Type B pancreatic cell (in vitro differentiated cells): ENCODE measurements at regions not wholly inside any gene's neighbourhood (a gene's known extent, or its start where the extent isn't known, plus 50 kb on each side); places are given as distances from the start of the nearest gene placed in this dataset.

Source experiments
- DNase-seq: peaks from one replicate; pipeline ENCODE4 v3.0.0; 2021; ENCODE audit warnings: mixed read lengths; ENCODE audit not compliant: unreplicated experiment; ENCODE audit errors: extremely low spot score
- H3K27ac Mint-ChIP-seq: 2 replicates; pipeline ENCODE4 v1.8.0; 2021; ENCODE audit warnings: mild to moderate bottlenecking, mixed read lengths
- H3K27me3 Mint-ChIP-seq: 2 replicates; pipeline ENCODE4 v1.8.0; 2021; ENCODE audit warnings: mixed read lengths
- H3K36me3 Mint-ChIP-seq: 2 replicates; pipeline ENCODE4 v1.8.0; 2021; ENCODE audit warnings: mixed read lengths
- H3K4me1 Mint-ChIP-seq: one replicate; pipeline ENCODE4 v1.8.0; 2021; ENCODE audit warnings: mixed read lengths; ENCODE audit not compliant: unreplicated experiment
- H3K4me3 Mint-ChIP-seq: 2 replicates; pipeline ENCODE4 v1.8.0; 2021; ENCODE audit warnings: mild to moderate bottlenecking, mixed read lengths
- H3K9me3 Mint-ChIP-seq: 2 replicates; pipeline ENCODE4 v1.8.0; 2021; ENCODE audit warnings: mixed read lengths
- CTCF ChIP-seq: fragments of 200-600 bp; sonication (generic); conservative IDR thresholded peaks from 2 replicates; pipeline ENCODE4 v1.5.0; 2021; ENCODE audit warnings: antibody characterized with exemption, mild to moderate bottlenecking

GRCh38 chr12:70101064-70101463 lies 142.2 kb upstream of the CNOT2 start:
- no peaks in the 10 kb centered on the region for H3K27me3 Mint-ChIP-seq
- H3K36me3 Mint-ChIP-seq, result no peaks in the 10 kb centered on the region
- TF ChIP-seq CTCF, result no peak
- H3K4me1 Mint-ChIP-seq, result peaks cover 9% of the 10 kb centered on the region
- no peaks in the 10 kb centered on the region for H3K9me3 Mint-ChIP-seq
- no peak overlapping the region for H3K27ac Mint-ChIP-seq
- no peak for DNase-seq
- no peak overlapping the region for H3K4me3 Mint-ChIP-seq

GRCh38 chr12:70106347-70106746 lies 136.9 kb upstream of the CNOT2 start:
- Mint-ChIP-seq H3K4me3 (no peak overlapping the region), H3K9me3 (peaks cover 4% of the 10 kb centered on the region), H3K27me3 (no peaks in the 10 kb centered on the region), H3K36me3 (no peaks in the 10 kb centered on the region), H3K4me1 (peaks cover 9% of the 10 kb centered on the region), H3K27ac (no peak overlapping the region)
- no peak for TF ChIP-seq CTCF
- no peak for DNase-seq

DNA sequence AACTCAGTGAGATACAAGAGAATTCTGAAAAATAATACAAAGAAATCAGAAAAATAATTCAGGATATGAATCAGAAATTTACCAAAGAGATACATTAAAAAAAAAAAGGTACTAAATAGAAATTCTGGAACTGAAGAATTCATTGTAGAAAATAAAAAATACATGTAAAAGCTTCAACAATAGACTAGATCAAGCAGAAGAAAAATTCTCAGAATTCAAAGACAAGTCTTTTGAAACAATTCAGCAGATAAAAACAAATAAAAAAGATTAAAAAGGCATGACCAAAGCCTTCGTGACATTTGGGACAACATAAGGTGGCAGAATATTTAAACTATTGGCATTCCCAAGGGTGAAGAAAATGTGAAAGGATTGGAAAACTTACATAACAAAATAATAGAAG lies 133.1 kb upstream of the CNOT2 start:
- no peak overlapping the region for H3K27ac Mint-ChIP-seq

DNA sequence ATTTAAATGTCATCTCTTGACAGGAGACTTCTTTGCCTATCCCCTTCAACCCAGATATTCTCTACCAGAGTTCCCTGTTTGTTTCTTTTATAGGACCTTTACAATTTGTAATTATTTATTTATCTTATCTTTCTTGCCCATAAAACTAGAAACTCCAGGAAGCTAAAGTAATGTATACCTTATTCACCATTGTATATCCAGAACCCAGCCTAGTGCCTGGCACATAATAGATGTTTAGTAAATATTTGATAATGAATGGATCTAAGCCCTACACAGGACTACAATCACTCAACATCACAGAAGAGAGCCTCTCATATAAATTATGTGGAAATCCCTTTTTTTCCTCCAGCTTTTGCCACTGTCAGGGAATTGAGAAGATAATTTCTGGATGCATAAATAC lies 125.6 kb upstream of the CNOT2 start:
- no peaks in the 10 kb centered on the region for H3K27me3 Mint-ChIP-seq
- H3K27ac Mint-ChIP-seq, result no peak overlapping the region

More for the DNA sequence above, 133.1 kb upstream of the CNOT2 start:
- no peak for TF ChIP-seq CTCF
- Mint-ChIP-seq H3K27me3 (no peaks in the 10 kb centered on the region), H3K36me3 (no peaks in the 10 kb centered on the region), H3K4me3 (no peak overlapping the region), H3K4me1 (peaks cover 3% of the 10 kb centered on the region), H3K9me3 (peaks cover 18% of the 10 kb centered on the region)
- DNase-seq, result no peak

DNA sequence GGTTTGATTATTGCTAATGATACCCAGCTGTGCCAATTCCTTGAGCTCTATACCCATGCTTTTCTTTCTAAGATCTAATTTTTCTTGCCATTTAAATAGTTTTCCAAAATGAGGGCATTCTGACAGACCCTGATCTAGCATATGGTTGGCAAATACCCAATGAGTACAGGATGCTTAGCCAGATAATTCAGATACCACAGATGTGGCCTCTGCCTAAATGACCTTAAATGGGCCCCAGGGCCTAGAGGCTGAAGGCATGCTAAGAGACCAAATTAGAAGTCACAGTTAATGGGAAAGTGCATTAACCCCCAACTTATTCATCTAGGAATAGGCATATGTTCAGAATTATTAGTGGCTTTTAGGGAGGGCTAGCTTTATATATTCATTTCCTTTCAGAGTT lies 122.3 kb upstream of the CNOT2 start:
- Mint-ChIP-seq H3K4me3 (no peak overlapping the region), H3K4me1 (peaks cover 10% of the 10 kb centered on the region), H3K27me3 (no peaks in the 10 kb centered on the region), H3K27ac (no peak overlapping the region), H3K9me3 (no peaks in the 10 kb centered on the region), H3K36me3 (no peaks in the 10 kb centered on the region)
- no peak for DNase-seq
- TF ChIP-seq CTCF, result no peak

More for the DNA sequence above, 125.6 kb upstream of the CNOT2 start:
- DNase-seq, result no peak
- peaks cover 10% of the 10 kb centered on the region for H3K9me3 Mint-ChIP-seq
- peaks cover 10% of the 10 kb centered on the region for H3K4me1 Mint-ChIP-seq
- H3K4me3 Mint-ChIP-seq, result no peak overlapping the region
- H3K36me3 Mint-ChIP-seq, result no peaks in the 10 kb centered on the region
- no peak for TF ChIP-seq CTCF

- no peak for DNase-seq
- H3K4me1 Mint-ChIP-seq, result peaks cover 10% of the 10 kb centered on the region
- no peak for TF ChIP-seq CTCF
- no peak overlapping the region for H3K4me3 Mint-ChIP-seq
- no peaks in the 10 kb centered on the region for H3K9me3 Mint-ChIP-seq
- H3K27me3 Mint-ChIP-seq, result no peaks in the 10 kb centered on the region
- H3K27ac Mint-ChIP-seq, result no peak overlapping the region
- H3K36me3 Mint-ChIP-seq, result no peaks in the 10 kb centered on the region
These were observed 121.7 kb upstream of the CNOT2 start for GRCh38 chr12:70121562-70121961.
